ENCODE measurements at regions not wholly inside any gene's neighbourhood (a gene's known extent, or its start where the extent isn't known, plus 50 kb on each side); places are given as distances from the start of the nearest gene placed in this dataset.

DNA sequence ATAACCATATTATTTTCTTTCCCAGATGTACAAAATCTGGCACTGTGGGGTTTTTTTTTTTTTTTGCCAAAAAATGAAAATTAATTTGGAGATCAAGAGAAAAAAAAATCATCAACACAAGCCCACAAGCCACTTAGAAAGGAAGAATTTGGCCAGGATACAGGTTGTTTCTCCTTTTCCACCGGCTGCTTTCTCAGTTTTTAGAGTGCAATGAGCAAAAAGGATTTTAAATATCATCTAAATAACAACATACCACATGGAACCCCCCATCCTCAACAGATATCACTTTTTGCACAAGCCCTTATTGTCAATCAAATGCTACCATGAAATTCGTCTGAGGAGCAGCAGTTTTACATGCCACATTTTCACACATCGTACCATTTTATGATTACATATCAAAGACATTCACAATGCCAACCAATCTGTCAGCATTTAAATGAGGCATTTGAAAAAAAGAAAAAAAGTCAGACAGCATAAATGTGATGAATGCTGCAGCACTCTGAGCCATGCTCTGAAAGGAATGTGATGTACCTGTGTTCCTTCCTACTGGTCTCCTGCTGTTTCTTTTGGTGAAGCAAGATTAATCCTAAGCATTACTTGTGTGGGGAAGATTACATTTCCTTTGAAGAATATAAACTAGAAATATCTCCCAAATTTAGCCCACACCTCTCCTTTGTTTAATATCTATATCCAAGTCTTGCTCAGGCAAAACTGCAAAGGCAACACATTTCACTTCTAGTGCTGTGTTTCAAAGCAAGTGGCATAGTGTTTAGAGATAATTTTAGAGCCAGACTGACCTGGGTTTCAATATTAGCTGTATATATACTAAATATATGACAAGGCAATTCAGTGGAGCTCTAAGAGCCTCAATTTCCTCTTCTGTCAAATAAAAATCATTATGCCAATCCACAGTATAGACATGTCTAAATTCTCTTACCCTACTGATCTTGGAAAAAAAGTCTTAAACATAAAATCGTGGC is 391.3 kb downstream of the CMPK2 start:
- no peak overlapping the region for H3K27ac ChIP-seq
- ATAC-seq (no peak), DNase-seq (no peak), FAIRE-seq (no peak)
- H3K4me1 ChIP-seq = no peaks in the 10 kb centered on the region
- intact Hi-C loops (cut with DNase I) = no loop called here
- H3K4me3 ChIP-seq = no peak overlapping the region
- no peaks in the 10 kb centered on the region for H3K27me3 ChIP-seq
- no peaks in the 10 kb centered on the region for H3K9me3 ChIP-seq
- 46 to 56% methylated on average over 4 of the region's 4 CpGs for WGBS, 2 donors
- TF ChIP-seq, protein P1, sequence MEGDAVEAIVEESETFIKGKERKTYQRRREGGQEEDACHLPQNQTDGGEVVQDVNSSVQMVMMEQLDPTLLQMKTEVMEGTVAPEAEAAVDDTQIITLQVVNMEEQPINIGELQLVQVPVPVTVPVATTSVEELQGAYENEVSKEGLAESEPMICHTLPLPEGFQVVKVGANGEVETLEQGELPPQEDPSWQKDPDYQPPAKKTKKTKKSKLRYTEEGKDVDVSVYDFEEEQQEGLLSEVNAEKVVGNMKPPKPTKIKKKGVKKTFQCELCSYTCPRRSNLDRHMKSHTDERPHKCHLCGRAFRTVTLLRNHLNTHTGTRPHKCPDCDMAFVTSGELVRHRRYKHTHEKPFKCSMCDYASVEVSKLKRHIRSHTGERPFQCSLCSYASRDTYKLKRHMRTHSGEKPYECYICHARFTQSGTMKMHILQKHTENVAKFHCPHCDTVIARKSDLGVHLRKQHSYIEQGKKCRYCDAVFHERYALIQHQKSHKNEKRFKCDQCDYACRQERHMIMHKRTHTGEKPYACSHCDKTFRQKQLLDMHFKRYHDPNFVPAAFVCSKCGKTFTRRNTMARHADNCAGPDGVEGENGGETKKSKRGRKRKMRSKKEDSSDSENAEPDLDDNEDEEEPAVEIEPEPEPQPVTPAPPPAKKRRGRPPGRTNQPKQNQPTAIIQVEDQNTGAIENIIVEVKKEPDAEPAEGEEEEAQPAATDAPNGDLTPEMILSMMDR (IDR thresholded peaks at IDR 0.05) = no peak
- no peaks in the 10 kb centered on the region for H3K36me3 ChIP-seq

DNA sequence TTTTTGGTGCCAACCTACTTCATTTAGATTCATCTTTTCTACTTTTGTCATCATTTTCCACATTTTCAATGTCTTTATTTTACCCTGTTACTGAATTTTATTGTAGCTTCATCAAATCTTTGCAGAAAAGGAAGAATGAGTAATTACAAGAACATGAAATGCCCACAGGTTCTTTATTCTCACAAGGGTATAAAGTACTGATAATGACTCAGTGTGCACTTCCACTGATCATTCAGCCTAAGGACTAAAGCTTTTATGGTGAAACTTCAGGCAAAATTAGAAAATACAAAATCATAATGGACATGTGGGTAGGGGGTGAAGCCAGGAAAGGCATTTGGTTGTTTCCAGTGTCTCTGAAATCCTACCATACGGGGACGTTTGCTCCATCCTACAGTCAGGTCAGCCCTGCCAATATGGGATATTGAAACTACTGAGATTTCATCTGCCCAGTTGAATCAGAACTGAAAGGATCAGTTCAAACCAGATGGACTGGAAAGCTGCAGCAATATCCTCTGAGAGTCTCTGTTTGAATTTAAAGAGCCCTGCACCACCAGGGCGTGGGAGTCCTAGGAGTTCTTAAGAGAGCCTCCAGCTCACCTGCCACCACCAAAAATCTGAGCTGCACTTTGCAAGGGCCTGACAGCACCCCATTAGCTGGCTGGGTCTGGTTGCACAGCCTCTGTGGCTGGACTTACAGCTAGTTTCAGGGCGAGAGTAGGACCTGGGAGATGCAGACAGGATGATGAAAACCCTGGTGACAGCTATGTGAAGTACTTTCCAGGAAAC is 390.4 kb downstream of the CMPK2 start:
- Histone ChIP-seq H3K27ac (no peak overlapping the region), H3K4me1 (no peaks in the 10 kb centered on the region), H3K4me3 (no peak overlapping the region), H3K36me3 (no peaks in the 10 kb centered on the region), H3K9me3 (no peaks in the 10 kb centered on the region), H3K27me3 (no peaks in the 10 kb centered on the region)
- DNase-seq (no peak), FAIRE-seq (no peak), ATAC-seq (no peak)
- intact Hi-C loops (cut with DNase I) = no loop called here
- TF ChIP-seq, protein P1 (IDR thresholded peaks at IDR 0.05) = no peak
- 79 to 81% methylated on average over 4 of the region's 4 CpGs for WGBS, 2 donors

DNA sequence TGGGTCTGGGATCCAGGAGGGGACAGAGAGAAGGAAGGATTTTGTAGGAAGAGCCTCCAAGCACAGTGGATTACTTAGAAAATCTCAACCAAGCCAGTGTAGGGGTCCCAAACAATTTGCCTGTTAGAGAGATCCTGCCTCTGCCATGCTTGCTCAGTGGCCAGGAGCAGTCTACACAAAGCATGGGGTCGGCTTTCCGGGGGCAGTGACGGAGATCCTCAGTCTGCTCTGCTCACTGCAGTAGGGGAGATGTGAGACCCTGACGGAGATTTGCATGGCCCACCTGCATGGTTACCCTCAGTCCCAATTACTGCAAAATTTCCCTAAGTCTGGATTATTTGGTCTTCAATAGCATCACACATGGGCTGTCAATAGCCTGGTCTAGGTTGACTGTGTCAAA is 385.2 kb downstream of the CMPK2 start:
- WGBS, 2 donors = 89 to 91% methylated on average over 4 of the region's 4 CpGs
- Histone ChIP-seq H3K9me3 (no peaks in the 10 kb centered on the region), H3K4me1 (no peaks in the 10 kb centered on the region), H3K36me3 (no peaks in the 10 kb centered on the region), H3K27ac (no peak overlapping the region), H3K4me3 (no peak overlapping the region), H3K27me3 (no peaks in the 10 kb centered on the region)
- intact Hi-C loops (cut with DNase I) = no loop called here
- FAIRE-seq = no peak
- DNase-seq = no peak
- TF ChIP-seq, protein P1 (IDR thresholded peaks at IDR 0.05) = no peak
- ATAC-seq = no peak

DNA sequence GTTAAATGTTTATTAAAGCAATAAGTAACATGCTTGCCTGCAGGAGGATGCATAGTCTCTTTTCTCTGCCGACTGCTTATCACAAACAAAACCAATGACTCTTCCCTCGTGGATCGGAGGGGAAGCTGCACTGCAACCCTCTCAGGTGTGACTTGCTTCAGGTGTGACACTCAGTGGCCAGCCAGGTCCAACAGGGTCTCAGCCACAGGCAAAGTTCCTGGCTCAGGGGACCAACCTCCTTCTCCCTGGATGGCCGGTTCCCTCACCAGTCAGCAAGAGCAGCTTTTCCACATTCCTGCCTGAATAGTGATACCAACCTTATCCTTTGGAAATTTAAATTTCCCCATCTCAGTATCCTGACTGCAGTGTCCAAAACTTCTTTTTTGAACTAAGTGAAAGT is 383.5 kb downstream of the CMPK2 start:
- Histone ChIP-seq H3K27me3 (no peaks in the 10 kb centered on the region), H3K36me3 (no peaks in the 10 kb centered on the region), H3K4me1 (no peaks in the 10 kb centered on the region), H3K9me3 (no peaks in the 10 kb centered on the region), H3K4me3 (no peak overlapping the region), H3K27ac (no peak overlapping the region)
- ATAC-seq (no peak), DNase-seq (no peak), FAIRE-seq (no peak)
- intact Hi-C loops (cut with DNase I) = no loop called here
- 60 to 69% methylated on average over 4 of the region's 4 CpGs for WGBS, 2 donors
- TF ChIP-seq, protein P1 (IDR thresholded peaks at IDR 0.05) = no peak

Data from pancreas (tissue), 10 donors.